Hematopoietic multipotent progenitor cell treated with erythropoietin and hydrocortisone succinate and interleukin-3 and kit ligand, for 6 days (in vitro differentiated cells): ENCODE measurements at regions not wholly inside any gene's neighbourhood (a gene's known extent, or its start where the extent isn't known, plus 50 kb on each side); places are given as distances from the start of the nearest gene placed in this dataset.

ENCODE experiments used
- DNase-seq: peaks from one replicate; pipeline ENCODE4 v3.0.0-alpha.2; 2015

- DNase-seq: no peak
These were observed 51.5 kb upstream of the SLC4A4 start for GRCh38 chr4:71287305-71287704.

- no peak for DNase-seq
These were observed 49.9 kb upstream of the SLC4A4 start for GRCh38 chr4:71288875-71289274.
